ENCODE measurements at regions not wholly inside any gene's neighbourhood (a gene's known extent, or its start where the extent isn't known, plus 50 kb on each side); places are given as distances from the start of the nearest gene placed in this dataset.

DNA sequence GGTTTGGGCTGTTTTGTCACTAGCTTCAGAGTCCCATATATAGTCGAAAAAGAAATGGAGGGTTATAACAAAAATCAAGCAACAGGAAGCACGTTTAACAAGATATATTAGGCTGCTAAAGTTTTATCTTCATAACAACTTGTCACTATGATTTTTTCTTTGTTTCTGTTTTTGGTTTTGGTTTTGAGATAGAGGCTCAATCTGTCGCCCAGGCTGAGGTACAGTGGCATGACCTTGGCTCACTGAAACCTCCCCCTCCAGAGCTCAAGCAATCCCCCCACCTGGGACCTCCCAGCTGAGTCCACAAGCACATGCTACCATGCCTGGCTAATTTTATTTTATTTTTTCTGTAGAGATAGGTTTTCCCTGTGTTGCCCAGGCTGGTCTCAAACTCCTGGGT, 2664.4 kb downstream of the ARAP2 start:
- in situ Hi-C loops (cut with MboI; ENCODE audit: low sequenced_read_pairs in 4 of 4): no loop called here
- no peak for ATAC-seq
- TF ChIP-seq POLR2A (IDR thresholded peaks at IDR 0.05): no peak
- TF ChIP-seq, protein P1, sequence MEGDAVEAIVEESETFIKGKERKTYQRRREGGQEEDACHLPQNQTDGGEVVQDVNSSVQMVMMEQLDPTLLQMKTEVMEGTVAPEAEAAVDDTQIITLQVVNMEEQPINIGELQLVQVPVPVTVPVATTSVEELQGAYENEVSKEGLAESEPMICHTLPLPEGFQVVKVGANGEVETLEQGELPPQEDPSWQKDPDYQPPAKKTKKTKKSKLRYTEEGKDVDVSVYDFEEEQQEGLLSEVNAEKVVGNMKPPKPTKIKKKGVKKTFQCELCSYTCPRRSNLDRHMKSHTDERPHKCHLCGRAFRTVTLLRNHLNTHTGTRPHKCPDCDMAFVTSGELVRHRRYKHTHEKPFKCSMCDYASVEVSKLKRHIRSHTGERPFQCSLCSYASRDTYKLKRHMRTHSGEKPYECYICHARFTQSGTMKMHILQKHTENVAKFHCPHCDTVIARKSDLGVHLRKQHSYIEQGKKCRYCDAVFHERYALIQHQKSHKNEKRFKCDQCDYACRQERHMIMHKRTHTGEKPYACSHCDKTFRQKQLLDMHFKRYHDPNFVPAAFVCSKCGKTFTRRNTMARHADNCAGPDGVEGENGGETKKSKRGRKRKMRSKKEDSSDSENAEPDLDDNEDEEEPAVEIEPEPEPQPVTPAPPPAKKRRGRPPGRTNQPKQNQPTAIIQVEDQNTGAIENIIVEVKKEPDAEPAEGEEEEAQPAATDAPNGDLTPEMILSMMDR (IDR thresholded peaks at IDR 0.05 in 4 of 5, conservative IDR thresholded peaks at IDR 0.05 in 1 of 5): no peak

DNA sequence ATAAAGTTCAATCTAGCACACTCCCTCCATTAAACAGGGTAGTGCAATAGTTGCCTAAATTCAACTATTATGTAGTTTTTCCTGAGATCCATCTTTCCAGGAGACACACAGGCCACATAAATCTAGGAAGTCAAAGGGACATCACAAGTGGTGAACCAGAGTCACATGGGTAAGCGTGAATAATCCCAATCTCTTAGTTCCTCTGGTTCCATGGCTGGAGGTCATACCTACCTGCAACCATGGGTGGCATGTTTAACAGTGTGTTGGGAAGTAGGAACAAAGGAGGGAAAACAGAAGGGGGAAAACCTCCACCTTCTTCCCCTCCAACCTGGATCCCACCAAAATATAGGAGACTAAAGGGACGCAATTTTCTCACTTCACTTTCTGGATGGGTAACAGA, 2651.6 kb downstream of the ARAP2 start:
- no peak overlapping the region for H3K4me3 ChIP-seq
- no peak for ATAC-seq
- intact Hi-C loops (cut with DNase I; ENCODE audit: low total_unique reads): no loop called here
- TF ChIP-seq, protein P1 (IDR thresholded peaks at IDR 0.05 in 4 of 5, conservative IDR thresholded peaks at IDR 0.05 in 1 of 5): no peak
- no peak for TF ChIP-seq POLR2A (IDR thresholded peaks at IDR 0.05)
- no peak overlapping the region for H3K27ac ChIP-seq
- in situ Hi-C loops (cut with MboI; ENCODE audit: low sequenced_read_pairs in 4 of 4): no loop called here
- no peaks in the 10 kb centered on the region for H3K27me3 ChIP-seq
- no peaks in the 10 kb centered on the region for H3K4me1 ChIP-seq
- no peak for DNase-seq
- H3K36me3 ChIP-seq: no peaks in the 10 kb centered on the region
- H3K9me3 ChIP-seq: peaks cover 0 to 5% (median 2%) of the 10 kb centered on the region in 3 donors

More for the DNA sequence above, 2664.4 kb downstream of the ARAP2 start:
- Histone ChIP-seq H3K27me3 (no peaks in the 10 kb centered on the region), H3K9me3 (no peaks in the 10 kb centered on the region), H3K4me3 (no peak overlapping the region), H3K27ac (no peak overlapping the region), H3K4me1 (no peaks in the 10 kb centered on the region), H3K36me3 (no peaks in the 10 kb centered on the region)
- intact Hi-C loops (cut with DNase I; ENCODE audit: low total_unique reads): no loop called here
- no peak for DNase-seq

DNA sequence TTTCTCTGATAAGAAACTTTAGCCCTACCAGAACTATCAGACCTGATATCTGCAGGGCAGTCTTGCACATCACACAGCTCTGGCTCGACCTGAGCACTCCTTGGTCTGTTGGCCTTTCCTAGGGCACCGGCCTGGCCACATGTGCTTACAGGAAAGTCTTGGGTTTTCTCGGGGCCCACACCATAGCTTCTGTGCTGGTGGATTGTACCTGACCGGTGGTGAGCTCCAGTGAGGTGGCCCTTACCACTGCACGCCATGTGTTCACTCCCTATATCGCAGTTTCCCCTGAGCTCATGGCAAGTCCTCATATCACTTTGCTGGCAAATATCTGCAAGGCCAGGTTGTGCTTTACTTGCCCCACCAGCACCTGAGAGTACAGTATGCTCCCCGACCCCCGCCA, 2637.4 kb downstream of the ARAP2 start:
- no peaks in the 10 kb centered on the region for H3K9me3 ChIP-seq
- in situ Hi-C loops (cut with MboI; ENCODE audit: low sequenced_read_pairs in 4 of 4): no loop called here
- no peaks in the 10 kb centered on the region for H3K27me3 ChIP-seq
- H3K4me3 ChIP-seq: no peak overlapping the region
- H3K27ac ChIP-seq: no peak overlapping the region
- intact Hi-C loops (cut with DNase I; ENCODE audit: low total_unique reads): no loop called here
- DNase-seq: no peak
- no peak for ATAC-seq
- no peak for TF ChIP-seq POLR2A (IDR thresholded peaks at IDR 0.05)
- TF ChIP-seq, protein P1 (IDR thresholded peaks at IDR 0.05 in 4 of 5, conservative IDR thresholded peaks at IDR 0.05 in 1 of 5): no peak
- H3K36me3 ChIP-seq: no peaks in the 10 kb centered on the region
- no peaks in the 10 kb centered on the region for H3K4me1 ChIP-seq

DNA sequence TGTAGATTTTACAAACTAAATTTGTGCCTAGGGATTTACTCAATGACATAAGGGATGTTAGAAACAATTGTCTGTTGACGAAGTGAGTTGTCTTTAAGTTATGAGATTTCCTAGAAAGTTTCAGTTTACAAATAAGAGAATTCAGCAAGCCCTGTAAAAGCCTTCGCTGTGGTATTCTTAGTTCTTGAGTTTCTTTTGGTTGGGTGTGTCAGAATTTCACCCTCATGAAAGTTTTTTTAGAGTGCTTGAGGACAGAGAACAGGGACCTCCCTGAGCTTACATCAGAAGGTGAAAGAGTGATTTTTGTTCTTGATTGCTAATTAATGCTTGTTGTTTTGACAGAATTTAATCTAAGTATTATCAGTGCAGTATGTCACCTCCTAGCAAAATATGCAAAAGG, 2628.2 kb downstream of the ARAP2 start:
- TF ChIP-seq, protein P1 (IDR thresholded peaks at IDR 0.05 in 4 of 5, conservative IDR thresholded peaks at IDR 0.05 in 1 of 5): no peak
- TF ChIP-seq POLR2A (IDR thresholded peaks at IDR 0.05): no peak
- intact Hi-C loops (cut with DNase I; ENCODE audit: low total_unique reads): no loop called here

DNA sequence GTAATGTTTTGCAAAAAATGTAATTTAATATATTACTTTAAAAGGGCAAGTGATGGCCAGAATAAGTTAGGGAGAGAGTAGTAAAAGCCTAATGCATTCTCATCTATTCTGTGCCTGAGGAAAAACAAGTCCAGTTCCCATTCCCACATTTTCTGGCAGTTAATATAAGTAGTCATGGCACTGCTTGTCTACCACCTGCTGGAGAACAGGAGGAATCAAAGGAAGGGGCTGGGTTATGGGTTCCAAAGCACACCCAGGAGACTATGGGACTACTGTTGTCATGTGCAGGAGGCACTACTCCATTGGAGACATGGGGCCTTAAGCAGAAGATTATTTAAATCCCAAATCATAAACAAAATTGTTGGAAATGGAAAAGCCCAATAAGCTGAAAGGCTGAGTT, 2618.6 kb downstream of the ARAP2 start:
- no peak for ATAC-seq
- TF ChIP-seq POLR2A (IDR thresholded peaks at IDR 0.05): no peak
- TF ChIP-seq, protein P1 (IDR thresholded peaks at IDR 0.05 in 4 of 5, conservative IDR thresholded peaks at IDR 0.05 in 1 of 5): no peak
- no peak for DNase-seq
- Histone ChIP-seq H3K4me3 (no peak overlapping the region), H3K4me1 (no peaks in the 10 kb centered on the region), H3K9me3 (no peaks in the 10 kb centered on the region), H3K27ac (no peak overlapping the region), H3K36me3 (no peaks in the 10 kb centered on the region), H3K27me3 (no peaks in the 10 kb centered on the region)
- intact Hi-C loops (cut with DNase I; ENCODE audit: low total_unique reads) (no loop called here), in situ Hi-C loops (cut with MboI; ENCODE audit: low sequenced_read_pairs in 4 of 4) (no loop called here)

More for the DNA sequence above, 2628.2 kb downstream of the ARAP2 start:
- no peak overlapping the region for H3K27ac ChIP-seq
- no peaks in the 10 kb centered on the region for H3K36me3 ChIP-seq
- in situ Hi-C loops (cut with MboI; ENCODE audit: low sequenced_read_pairs in 4 of 4): no loop called here
- no peaks in the 10 kb centered on the region for H3K9me3 ChIP-seq
- H3K4me3 ChIP-seq: no peak overlapping the region
- ATAC-seq: no peak
- DNase-seq: no peak
- H3K4me1 ChIP-seq: no peaks in the 10 kb centered on the region
- H3K27me3 ChIP-seq: no peaks in the 10 kb centered on the region
